SK-N-SH treated with all-trans-retinoic acid at 6 μM for 48 hours (cell line): ENCODE measurements at regions not wholly inside any gene's neighbourhood (a gene's known extent, or its start where the extent isn't known, plus 50 kb on each side); places are given as distances from the start of the nearest gene placed in this dataset.

Experiments used
- ATAC-seq: fragments of 200-7000 bp; cut with Tn5 transposase; 3 replicates; pipeline ENCODE4 v1.9.1; 2020; ENCODE audit warnings: mild to moderate bottlenecking, moderate library complexity
- ARNTL ChIP-seq: fragments of 450-650 bp; formaldehyde crosslinking; IDR thresholded peaks from 2 replicates; pipeline ENCODE4 v1.5.0; 2020; ENCODE audit warnings: low read depth, mild to moderate bottlenecking, moderate library complexity, borderline replicate concordance
- BACH2 ChIP-seq: fragments of 250-450 bp; sonication (Bioruptor Pico); IDR thresholded peaks from 2 replicates; pipeline ENCODE4 v1.9.0; 2021; ENCODE audit warnings: mild to moderate bottlenecking, borderline replicate concordance
- CSDC2 ChIP-seq: fragments of 250-450 bp; sonication (Bioruptor Pico); IDR thresholded peaks from 2 replicates; pipeline ENCODE4 v1.5.0; 2020; ENCODE audit warnings: mild to moderate bottlenecking, moderate library complexity
- CSRNP3 ChIP-seq: fragments of 250-450 bp; sonication (Bioruptor Pico); IDR thresholded peaks from 2 replicates; pipeline ENCODE4 v1.5.1; 2021; ENCODE audit warnings: mild to moderate bottlenecking, moderate library complexity
- ESRRG ChIP-seq: fragments of 250-450 bp; sonication (Bioruptor Pico); IDR thresholded peaks from 2 replicates; pipeline ENCODE4 v1.6.1; 2021; ENCODE audit warnings: mild to moderate bottlenecking
- GLIS3 ChIP-seq: fragments of 250-450 bp; sonication (Bioruptor Pico); IDR thresholded peaks from 2 replicates; pipeline ENCODE4 v1.5.0; 2020; ENCODE audit warnings: mild to moderate bottlenecking, moderate library complexity
- ISL1 ChIP-seq: fragments of 250-450 bp; sonication (Bioruptor Pico); IDR thresholded peaks from 2 replicates; pipeline ENCODE4 v2.1.2; 2022; ENCODE audit warnings: mild to moderate bottlenecking, moderate library complexity
- OSR1 ChIP-seq: fragments of 250-450 bp; sonication (Bioruptor Pico); IDR thresholded peaks from 2 replicates; pipeline ENCODE4 v1.8.0; 2022; ENCODE audit warnings: moderate library complexity, mild to moderate bottlenecking, inconsistent platforms
- PATZ1 ChIP-seq: fragments of 250-450 bp; sonication (Bioruptor Pico); IDR thresholded peaks from 2 replicates; pipeline ENCODE4 v1.8.0; 2020; ENCODE audit warnings: mild to moderate bottlenecking, moderate library complexity, borderline replicate concordance
- PPARA ChIP-seq: fragments of 250-450 bp; sonication (Bioruptor Pico); IDR thresholded peaks from 2 replicates; pipeline ENCODE4 v1.5.0; 2020; ENCODE audit warnings: mild to moderate bottlenecking, borderline replicate concordance
- RARB ChIP-seq: fragments of 250-450 bp; sonication (Bioruptor Pico); IDR thresholded peaks from 2 replicates; pipeline ENCODE4 v1.8.0; 2021; ENCODE audit warnings: mild to moderate bottlenecking, moderate library complexity
- SNAI2 ChIP-seq: fragments of 250-450 bp; sonication (Bioruptor Pico); IDR thresholded peaks from 2 replicates; pipeline ENCODE4 v1.5.0; 2020; ENCODE audit warnings: mild to moderate bottlenecking, moderate library complexity
- TCF4 ChIP-seq: fragments of 250-450 bp; sonication (Bioruptor Pico); IDR thresholded peaks from 2 replicates; pipeline ENCODE4 v1.8.0; 2021; ENCODE audit warnings: mild to moderate bottlenecking, moderate library complexity, borderline replicate concordance
- TOX ChIP-seq: fragments of 250-450 bp; sonication (Bioruptor Pico); IDR thresholded peaks from 2 replicates; pipeline ENCODE4 v1.8.0; 2021; ENCODE audit warnings: mild to moderate bottlenecking, moderate library complexity, borderline replicate concordance
- ZC3H10 ChIP-seq: fragments of 250-450 bp; sonication (Bioruptor Pico); IDR thresholded peaks from 2 replicates; pipeline ENCODE4 v1.5.1; 2021; ENCODE audit warnings: mild to moderate bottlenecking, moderate library complexity
- ZFP3 ChIP-seq: fragments of 250-450 bp; sonication (Bioruptor Pico); IDR thresholded peaks from 2 replicates; pipeline ENCODE4 v1.5.0; 2020; ENCODE audit warnings: mild to moderate bottlenecking, moderate library complexity
- ZFP30 ChIP-seq: fragments of 450-650 bp; formaldehyde crosslinking; IDR thresholded peaks from 2 replicates; pipeline ENCODE4 v1.5.0; 2022; ENCODE audit warnings: mild to moderate bottlenecking, moderate library complexity
- ZNF70 ChIP-seq: fragments of 450-650 bp; formaldehyde crosslinking; IDR thresholded peaks from 2 replicates; pipeline ENCODE4 v1.5.0; 2020; ENCODE audit warnings: mild to moderate bottlenecking, moderate library complexity
- ZNF8 ChIP-seq: fragments of 450-650 bp; formaldehyde crosslinking; IDR thresholded peaks from 2 replicates; pipeline ENCODE4 v1.5.0; 2020; ENCODE audit warnings: mild to moderate bottlenecking, moderate library complexity
- TF ChIP-seq, protein P1 (sequence below): fragments of 250-450 bp; sonication (Bioruptor Pico); IDR thresholded peaks from 2 replicates; pipeline ENCODE4 v1.5.1; 2020; ENCODE audit warnings: low read depth, mild to moderate bottlenecking, moderate library complexity

- TF ChIP-seq CSRNP3: 0 out of 2 replicates have a peak, but pooled peaks have one; percentile 76
- TF ChIP-seq, all 23 proteins: peak for 5
Observed at GRCh38 chr3:168705412-168705811, 609.7 kb upstream of the GOLIM4 start (continued).

- no peak for TF ChIP-seq ZFP3 (CRISPR knock-in tag)
- TF ChIP-seq OSR1 (CRISPR knock-in tag): no peak
- TF ChIP-seq BACH2: no peak
- no peak for TF ChIP-seq TOX (CRISPR knock-in tag)
- TF ChIP-seq ZNF8 (CRISPR knock-in tag): no peak
- no peak for TF ChIP-seq RARB
- no peak for TF ChIP-seq ESRRG (CRISPR knock-in tag)
- no peak for TF ChIP-seq ZC3H10 (CRISPR knock-in tag)
- no peak for TF ChIP-seq CSRNP3
- no peak for TF ChIP-seq TCF4
- no peak for TF ChIP-seq GLIS3
- no peak for TF ChIP-seq ZNF70
- TF ChIP-seq ISL1: no peak
- TF ChIP-seq, protein P1, sequence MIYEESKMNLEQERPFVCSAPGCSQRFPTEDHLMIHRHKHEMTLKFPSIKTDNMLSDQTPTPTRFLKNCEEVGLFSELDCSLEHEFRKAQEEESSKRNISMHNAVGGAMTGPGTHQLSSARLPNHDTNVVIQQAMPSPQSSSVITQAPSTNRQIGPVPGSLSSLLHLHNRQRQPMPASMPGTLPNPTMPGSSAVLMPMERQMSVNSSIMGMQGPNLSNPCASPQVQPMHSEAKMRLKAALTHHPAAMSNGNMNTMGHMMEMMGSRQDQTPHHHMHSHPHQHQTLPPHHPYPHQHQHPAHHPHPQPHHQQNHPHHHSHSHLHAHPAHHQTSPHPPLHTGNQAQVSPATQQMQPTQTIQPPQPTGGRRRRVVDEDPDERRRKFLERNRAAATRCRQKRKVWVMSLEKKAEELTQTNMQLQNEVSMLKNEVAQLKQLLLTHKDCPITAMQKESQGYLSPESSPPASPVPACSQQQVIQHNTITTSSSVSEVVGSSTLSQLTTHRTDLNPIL (CRISPR knock-in tag): no peak
- no peak for TF ChIP-seq CSDC2 (CRISPR knock-in tag)
- TF ChIP-seq, all 23 proteins: peak for 0
Observed at GRCh38 chr3:168696051-168696450, 600.3 kb upstream of the GOLIM4 start.

DNA sequence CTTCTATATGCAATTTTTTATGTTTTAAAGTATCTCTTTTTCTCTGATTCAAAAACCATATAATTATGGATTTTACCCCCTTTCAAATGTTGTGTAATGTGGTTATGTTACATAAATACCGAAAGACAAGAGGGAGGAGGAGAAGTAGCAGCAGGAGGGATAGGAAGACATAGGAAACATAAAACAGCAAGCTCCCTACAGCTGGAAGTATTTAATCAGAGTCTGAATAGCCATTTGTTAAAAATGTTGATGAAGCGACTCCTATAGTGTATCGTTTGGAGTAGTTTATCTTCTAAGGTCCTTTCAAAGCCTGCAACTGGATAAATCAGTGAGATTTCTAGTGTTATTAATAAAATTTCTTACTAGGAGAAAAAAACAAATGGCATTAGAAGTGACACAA, 598.1 kb upstream of the GOLIM4 start:
- no peak for TF ChIP-seq ISL1
- no peak for TF ChIP-seq ZNF70
- TF ChIP-seq PATZ1: no peak
- no peak for TF ChIP-seq ZC3H10 (CRISPR knock-in tag)
- TF ChIP-seq ZNF8 (CRISPR knock-in tag): no peak
- TF ChIP-seq SNAI2 (CRISPR knock-in tag): no peak
- ATAC-seq: no peak

More at GRCh38 chr3:168696051-168696450, 600.3 kb upstream of the GOLIM4 start:
- ATAC-seq: no peak

DNA sequence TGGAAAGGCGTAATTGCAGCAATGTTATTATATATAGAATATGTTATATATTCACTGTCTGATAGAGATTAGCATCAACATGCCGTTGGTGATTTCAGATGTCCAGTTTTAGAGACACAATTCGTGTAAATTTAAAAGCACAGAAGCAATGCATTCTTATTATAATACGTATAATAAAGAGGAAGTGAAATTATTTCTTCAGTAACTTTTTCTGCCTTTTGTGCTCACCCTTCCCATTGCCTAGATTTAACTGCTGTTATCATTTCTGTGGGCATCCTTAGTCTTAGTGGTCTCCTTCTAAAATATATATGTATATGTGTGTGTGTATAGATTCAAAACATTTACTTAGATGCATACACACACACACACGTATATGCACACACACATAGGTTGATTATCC, 592.5 kb upstream of the GOLIM4 start:
- no peak for ATAC-seq
- TF ChIP-seq ISL1 (no peak), ZFP3 (CRISPR knock-in tag) (no peak), ESRRG (CRISPR knock-in tag) (no peak), ZFP30 (no peak), CSDC2 (CRISPR knock-in tag) (no peak), PATZ1 (no peak), TCF4 (no peak), BACH2 (no peak), ARNTL (no peak)

GRCh38 chr3:168684519-168684918, 588.8 kb upstream of the GOLIM4 start:
- ATAC-seq: no peak
- TF ChIP-seq TOX (CRISPR knock-in tag) (no peak), ZFP30 (no peak), ISL1 (no peak), ZFP3 (CRISPR knock-in tag) (no peak), SNAI2 (CRISPR knock-in tag) (no peak), BACH2 (no peak), ZNF70 (no peak), ZC3H10 (CRISPR knock-in tag) (no peak), PPARA (CRISPR knock-in tag) (no peak), CSDC2 (CRISPR knock-in tag) (no peak)
- TF ChIP-seq, protein P1 (CRISPR knock-in tag): no peak
